GM12878 (cell line): ENCODE measurements at regions not wholly inside any gene's neighbourhood (a gene's known extent, or its start where the extent isn't known, plus 50 kb on each side); places are given as distances from the start of the nearest gene placed in this dataset.

Experiments
- ATAC-seq: fragments of 200-7000 bp; cut with Tn5 transposase; 3 replicates; pipeline ENCODE4 v1.9.1; 2020; ENCODE audit warnings: mild to moderate bottlenecking, moderate library complexity
- BruUV-seq: library from RNA; stranded (reverse); fragments of 400-500 nt; replicated peaks from 2 replicates; lab custom pipeline; 2021; lab: Mats Ljungman, UMichigan
- CTCF ChIA-PET: fragments of 300-600 bp; sonication (Branson Sonifier 250); formaldehyde crosslinking; extraction: SDS; loops from one replicate; lab custom pipeline; 2021; ENCODE audit warnings: inconsistent platforms; lab: Yijun Ruan, JAX
- POLR2A ChIA-PET: fragments of 350-600 bp; formaldehyde crosslinking; extraction: SDS; loops from one replicate; lab custom pipeline; 2021; ENCODE audit warnings: inconsistent platforms; lab: Charles Lee
- RAD21 ChIA-PET: fragments of 300-600 bp; sonication (Branson Sonifier 250); formaldehyde crosslinking; loops from one replicate; lab custom pipeline; 2023; ENCODE audit warnings: antibody characterized with exemption; ENCODE audit not compliant: unreplicated experiment; lab: Charles Lee
- SMC1A ChIA-PET: fragments of 300-600 bp; sonication (Branson Sonifier 250); formaldehyde crosslinking; loops from one replicate; lab custom pipeline; 2023; ENCODE audit not compliant: unreplicated experiment, uncharacterized antibody; lab: Charles Lee
- DNase-seq: peaks from one replicate; pipeline ENCODE4 v3.0.0-alpha.2; 2011; ENCODE audit warnings: low read depth, low spot score
- FAIRE-seq: peaks from 3 replicates; lab custom pipeline; 2011; peaks lifted over from hg19 to GRCh38; lab: Jason Lieb, UNC
- H2AFZ ChIP-seq: 2 replicates; pipeline ENCODE4 v1.6.0; 2011; ENCODE audit warnings: low read depth, low read length, control low read depth; ENCODE audit not compliant: control insufficient read depth
- H3K27ac ChIP-seq: 2 replicates; pipeline ENCODE4 v1.5.1; 2011; ENCODE audit warnings: control low read depth; ENCODE audit not compliant: control insufficient read depth, insufficient read depth
- H3K27me3 ChIP-seq, 2 experiments: replicated peaks in 1 of 2; 2 replicates each; pipeline versions ENCODE4 v1.6.0 to v1.6.1; 2011; ENCODE audit warnings: low read length in 1 of 2; ENCODE audit not compliant: control insufficient read depth in 2 of 2, insufficient read depth in 2 of 2
- H3K36me3 ChIP-seq, 2 experiments: 2 replicates each; pipeline ENCODE4 v1.5.1; 2011; ENCODE audit warnings: low read length in 1 of 2; ENCODE audit not compliant: control insufficient read depth in 2 of 2, insufficient read depth in 2 of 2
- H3K4me1 ChIP-seq: 2 replicates; pipeline ENCODE4 v1.6.1; 2011; ENCODE audit warnings: mild to moderate bottlenecking, low read length, moderate library complexity, mixed read lengths; ENCODE audit not compliant: control insufficient read depth, insufficient read depth
- H3K4me2 ChIP-seq: 2 replicates; pipeline ENCODE4 v1.6.0; 2011; ENCODE audit warnings: control low read depth; ENCODE audit not compliant: control insufficient read depth, insufficient read depth
- H3K4me3 ChIP-seq: fragments of 200-600 bp; sonication (generic); 2 replicates; pipeline ENCODE4 v1.5.1; 2016
- H3K79me2 ChIP-seq: 2 replicates; pipeline ENCODE4 v1.6.0; 2011; ENCODE audit warnings: low read length; ENCODE audit not compliant: control insufficient read depth, insufficient read depth
- H3K9ac ChIP-seq: 2 replicates; pipeline ENCODE4 v1.8.0; 2011; ENCODE audit warnings: low read length, control low read depth, mixed read lengths; ENCODE audit not compliant: control insufficient read depth, insufficient read depth
- H3K9me3 ChIP-seq: replicated peaks from 3 replicates; pipeline ENCODE4 v1.5.1; 2011; ENCODE audit warnings: mild to moderate bottlenecking, low read length; ENCODE audit not compliant: control insufficient read depth, insufficient read depth
- H4K20me1 ChIP-seq: 2 replicates; pipeline ENCODE4 v1.6.0; 2011; ENCODE audit not compliant: control insufficient read depth, insufficient read depth
- E4F1 ChIP-seq: fragments of 450-650 bp; IDR thresholded peaks from 2 replicates; pipeline ENCODE4 v1.6.1; 2018; ENCODE audit warnings: borderline replicate concordance, mild to moderate bottlenecking; ENCODE audit not compliant: partially characterized antibody
- ELK1 ChIP-seq: IDR thresholded peaks from 2 replicates; pipeline ENCODE4 v1.6.1; 2012; ENCODE audit warnings: low read depth, low read length, improper control_type of control experiment
- KDM1A ChIP-seq: fragments of 200-600 bp; sonication (generic); IDR thresholded peaks from 2 replicates; pipeline ENCODE4 v1.6.1; 2016; ENCODE audit warnings: borderline replicate concordance
- MYB ChIP-seq: fragments of 150-350 bp; IDR thresholded peaks from 2 replicates; pipeline ENCODE4 v1.6.1; 2014; ENCODE audit warnings: mild to moderate bottlenecking, low read depth, low read length, borderline replicate concordance
- NFYB ChIP-seq: IDR thresholded peaks from 2 replicates; pipeline ENCODE4 v1.6.1; 2011; ENCODE audit warnings: low read depth, mild to moderate bottlenecking, low read length, improper control_type of control experiment, moderate library complexity; ENCODE audit not compliant: insufficient read depth
- NR2C2 ChIP-seq: IDR thresholded peaks from 2 replicates; pipeline ENCODE4 v1.6.1; 2011; ENCODE audit warnings: borderline replicate concordance, low read depth; ENCODE audit not compliant: control insufficient read depth, insufficient read length
- POLR2A ChIP-seq: IDR thresholded peaks from 2 replicates; pipeline ENCODE4 v1.6.1; 2011; ENCODE audit warnings: low read depth, mild to moderate bottlenecking, low read length
- TAF1 ChIP-seq: IDR thresholded peaks from 2 replicates; pipeline ENCODE4 v1.6.1; 2011; ENCODE audit warnings: mild to moderate bottlenecking, low read depth, low read length, borderline replicate concordance
- TCF12 ChIP-seq: IDR thresholded peaks from 2 replicates; pipeline ENCODE4 v1.6.1; 2011; ENCODE audit warnings: low read depth, mild to moderate bottlenecking, low read length
- ZSCAN29 ChIP-seq: fragments of 450-650 bp; IDR thresholded peaks from 2 replicates; pipeline ENCODE4 v1.6.1; 2017; ENCODE audit warnings: mild to moderate bottlenecking, moderate library complexity
- WGBS: methylation state at CpG from one replicate; pipeline ENCODE4 v1.1.6; 2016; ENCODE audit warnings: low lambda C conversion rate; ENCODE audit not compliant: insufficient replicate concordance, insufficient coverage; ENCODE audit errors: missing lambda C conversion rate; 5-methylcytosine and 5-hydroxymethylcytosine counted together
- in situ Hi-C: fragments of 300-500 bp; cut with MboI; formaldehyde crosslinking; loops from 9 replicates; pipeline ENCODE4 v1.14.3; 2018; ENCODE audit warnings: mixed read lengths
- intact Hi-C: fragments of 100-400 bp; cut with micrococcal nuclease; formaldehyde crosslinking; loops from one replicate; pipeline ENCODE4 v1.14.2; 2022; ENCODE audit not compliant: unreplicated experiment
- TF ChIP-seq, protein P1 (sequence below): fragments of 450-650 bp; IDR thresholded peaks from 2 replicates; pipeline ENCODE4 v1.6.1; 2017; ENCODE audit warnings: mild to moderate bottlenecking, moderate library complexity
- TF ChIP-seq, protein P2 (sequence below): fragments of 450-650 bp; IDR thresholded peaks from 2 replicates; pipeline ENCODE4 v1.6.1; 2016; ENCODE audit warnings: mild to moderate bottlenecking, moderate library complexity, borderline replicate concordance

- Histone ChIP-seq H3K36me3 (no peaks in the 10 kb centered on the region; a peak in 1 of 4 replicates), H3K9ac (no peak overlapping the region), H3K79me2 (no peaks in the 10 kb centered on the region), H3K4me2 (no peak overlapping the region), H2AFZ (no peak overlapping the region), H3K4me3 (no peak overlapping the region), H3K9me3 (no peaks in the 10 kb centered on the region), H3K27me3 (peaks cover 4 to 9% of the 10 kb centered on the region in 2 experiments; a peak in 3 of 4 replicates), H4K20me1 (no peaks in the 10 kb centered on the region), H3K27ac (no peak overlapping the region), H3K4me1 (no peaks in the 10 kb centered on the region)
- ChIA-PET SMC1A (no interaction called here), RAD21 (no interaction called here), POLR2A (no interaction called here), CTCF (no interaction called here)
- FAIRE-seq (no peak), ATAC-seq (no peak), DNase-seq (no peak)
- intact Hi-C loops (no loop called here), in situ Hi-C loops (no loop called here)
- WGBS = 50% methylated on average over 20 of the region's 21 CpGs
- BruUV-seq = no TSS peak
- TF ChIP-seq KDM1A (no peak), TCF12 (no peak), TAF1 (no peak), POLR2A (no peak), MYB (no peak), NR2C2 (no peak), ZSCAN29 (no peak), ELK1 (no peak), NFYB (no peak), E4F1 (no peak)
- TF ChIP-seq, protein P1, sequence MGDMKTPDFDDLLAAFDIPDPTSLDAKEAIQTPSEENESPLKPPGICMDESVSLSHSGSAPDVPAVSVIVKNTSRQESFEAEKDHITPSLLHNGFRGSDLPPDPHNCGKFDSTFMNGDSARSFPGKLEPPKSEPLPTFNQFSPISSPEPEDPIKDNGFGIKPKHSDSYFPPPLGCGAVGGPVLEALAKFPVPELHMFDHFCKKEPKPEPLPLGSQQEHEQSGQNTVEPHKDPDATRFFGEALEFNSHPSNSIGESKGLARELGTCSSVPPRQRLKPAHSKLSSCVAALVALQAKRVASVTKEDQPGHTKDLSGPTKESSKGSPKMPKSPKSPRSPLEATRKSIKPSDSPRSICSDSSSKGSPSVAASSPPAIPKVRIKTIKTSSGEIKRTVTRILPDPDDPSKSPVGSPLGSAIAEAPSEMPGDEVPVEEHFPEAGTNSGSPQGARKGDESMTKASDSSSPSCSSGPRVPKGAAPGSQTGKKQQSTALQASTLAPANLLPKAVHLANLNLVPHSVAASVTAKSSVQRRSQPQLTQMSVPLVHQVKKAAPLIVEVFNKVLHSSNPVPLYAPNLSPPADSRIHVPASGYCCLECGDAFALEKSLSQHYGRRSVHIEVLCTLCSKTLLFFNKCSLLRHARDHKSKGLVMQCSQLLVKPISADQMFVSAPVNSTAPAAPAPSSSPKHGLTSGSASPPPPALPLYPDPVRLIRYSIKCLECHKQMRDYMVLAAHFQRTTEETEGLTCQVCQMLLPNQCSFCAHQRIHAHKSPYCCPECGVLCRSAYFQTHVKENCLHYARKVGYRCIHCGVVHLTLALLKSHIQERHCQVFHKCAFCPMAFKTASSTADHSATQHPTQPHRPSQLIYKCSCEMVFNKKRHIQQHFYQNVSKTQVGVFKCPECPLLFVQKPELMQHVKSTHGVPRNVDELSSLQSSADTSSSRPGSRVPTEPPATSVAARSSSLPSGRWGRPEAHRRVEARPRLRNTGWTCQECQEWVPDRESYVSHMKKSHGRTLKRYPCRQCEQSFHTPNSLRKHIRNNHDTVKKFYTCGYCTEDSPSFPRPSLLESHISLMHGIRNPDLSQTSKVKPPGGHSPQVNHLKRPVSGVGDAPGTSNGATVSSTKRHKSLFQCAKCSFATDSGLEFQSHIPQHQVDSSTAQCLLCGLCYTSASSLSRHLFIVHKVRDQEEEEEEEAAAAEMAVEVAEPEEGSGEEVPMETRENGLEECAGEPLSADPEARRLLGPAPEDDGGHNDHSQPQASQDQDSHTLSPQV = no peak
- TF ChIP-seq, protein P2, sequence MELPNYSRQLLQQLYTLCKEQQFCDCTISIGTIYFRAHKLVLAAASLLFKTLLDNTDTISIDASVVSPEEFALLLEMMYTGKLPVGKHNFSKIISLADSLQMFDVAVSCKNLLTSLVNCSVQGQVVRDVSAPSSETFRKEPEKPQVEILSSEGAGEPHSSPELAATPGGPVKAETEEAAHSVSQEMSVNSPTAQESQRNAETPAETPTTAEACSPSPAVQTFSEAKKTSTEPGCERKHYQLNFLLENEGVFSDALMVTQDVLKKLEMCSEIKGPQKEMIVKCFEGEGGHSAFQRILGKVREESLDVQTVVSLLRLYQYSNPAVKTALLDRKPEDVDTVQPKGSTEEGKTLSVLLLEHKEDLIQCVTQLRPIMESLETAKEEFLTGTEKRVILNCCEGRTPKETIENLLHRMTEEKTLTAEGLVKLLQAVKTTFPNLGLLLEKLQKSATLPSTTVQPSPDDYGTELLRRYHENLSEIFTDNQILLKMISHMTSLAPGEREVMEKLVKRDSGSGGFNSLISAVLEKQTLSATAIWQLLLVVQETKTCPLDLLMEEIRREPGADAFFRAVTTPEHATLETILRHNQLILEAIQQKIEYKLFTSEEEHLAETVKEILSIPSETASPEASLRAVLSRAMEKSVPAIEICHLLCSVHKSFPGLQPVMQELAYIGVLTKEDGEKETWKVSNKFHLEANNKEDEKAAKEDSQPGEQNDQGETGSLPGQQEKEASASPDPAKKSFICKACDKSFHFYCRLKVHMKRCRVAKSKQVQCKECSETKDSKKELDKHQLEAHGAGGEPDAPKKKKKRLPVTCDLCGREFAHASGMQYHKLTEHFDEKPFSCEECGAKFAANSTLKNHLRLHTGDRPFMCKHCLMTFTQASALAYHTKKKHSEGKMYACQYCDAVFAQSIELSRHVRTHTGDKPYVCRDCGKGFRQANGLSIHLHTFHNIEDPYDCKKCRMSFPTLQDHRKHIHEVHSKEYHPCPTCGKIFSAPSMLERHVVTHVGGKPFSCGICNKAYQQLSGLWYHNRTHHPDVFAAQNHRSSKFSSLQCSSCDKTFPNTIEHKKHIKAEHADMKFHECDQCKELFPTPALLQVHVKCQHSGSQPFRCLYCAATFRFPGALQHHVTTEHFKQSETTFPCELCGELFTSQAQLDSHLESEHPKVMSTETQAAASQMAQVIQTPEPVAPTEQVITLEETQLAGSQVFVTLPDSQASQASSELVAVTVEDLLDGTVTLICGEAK = no peak
Observed at GRCh38 chr17:36661047-36661666, 59.8 kb downstream of the MRM1 start.
